ENCODE measurements at regions not wholly inside any gene's neighbourhood (a gene's known extent, or its start where the extent isn't known, plus 50 kb on each side); places are given as distances from the start of the nearest gene placed in this dataset.

DNA sequence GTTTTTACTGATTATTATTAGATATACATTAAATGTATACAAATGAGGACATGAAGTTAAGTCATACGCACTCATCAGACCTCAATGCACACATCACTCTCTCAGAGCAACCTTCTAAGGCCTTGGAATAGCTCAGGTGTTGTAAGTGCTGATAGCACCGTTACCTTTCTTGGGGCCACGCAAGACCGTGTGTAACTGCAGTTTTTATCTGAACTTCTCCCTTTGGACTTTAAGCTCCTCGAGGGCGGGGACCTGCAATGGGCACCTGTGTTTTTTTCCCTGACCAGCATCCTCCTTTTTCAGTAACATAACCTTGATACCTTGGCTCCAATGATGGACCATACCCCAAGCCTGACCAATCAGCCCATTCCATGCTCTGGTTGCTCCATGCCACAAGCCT is 136.5 kb upstream of the TMCC3 start:
- Histone ChIP-seq H3K4me2 (ENCODE audit: low read depth, low read length) (no peak overlapping the region), H4K20me1 (ENCODE audit: insufficient read depth, low read length) (no peaks in the 10 kb centered on the region), H3F3A (ENCODE audit: insufficient read depth, low read length) (no peaks in the 10 kb centered on the region), H3K4me3 (ENCODE audit: low read length) (no peak overlapping the region), H3K9ac (ENCODE audit: low read length) (no peak overlapping the region), H2AFZ (ENCODE audit: low read length) (no peak overlapping the region), H3K36me3 (replicated peaks; ENCODE audit: insufficient read depth, low read length) (no peaks in the 10 kb centered on the region), H3K79me2 (ENCODE audit: low read length) (no peaks in the 10 kb centered on the region), H3K4me1 (ENCODE audit: low read length) (no peaks in the 10 kb centered on the region), H3K9me3 (replicated peaks; ENCODE audit: insufficient read depth, low read length) (no peaks in the 10 kb centered on the region), H3K9me2 (replicated peaks; ENCODE audit: insufficient read depth, low read length) (no peaks in the 10 kb centered on the region), H3K27me3 (replicated peaks; ENCODE audit: insufficient read depth, low read length) (no peaks in the 10 kb centered on the region), H3K27ac (ENCODE audit: low read length) (no peak overlapping the region)
- no peak for TF ChIP-seq EZH2 (optimal IDR thresholded peaks at IDR 0.05; ENCODE audit: low read depth, low read length)
- TF ChIP-seq, protein P1, sequence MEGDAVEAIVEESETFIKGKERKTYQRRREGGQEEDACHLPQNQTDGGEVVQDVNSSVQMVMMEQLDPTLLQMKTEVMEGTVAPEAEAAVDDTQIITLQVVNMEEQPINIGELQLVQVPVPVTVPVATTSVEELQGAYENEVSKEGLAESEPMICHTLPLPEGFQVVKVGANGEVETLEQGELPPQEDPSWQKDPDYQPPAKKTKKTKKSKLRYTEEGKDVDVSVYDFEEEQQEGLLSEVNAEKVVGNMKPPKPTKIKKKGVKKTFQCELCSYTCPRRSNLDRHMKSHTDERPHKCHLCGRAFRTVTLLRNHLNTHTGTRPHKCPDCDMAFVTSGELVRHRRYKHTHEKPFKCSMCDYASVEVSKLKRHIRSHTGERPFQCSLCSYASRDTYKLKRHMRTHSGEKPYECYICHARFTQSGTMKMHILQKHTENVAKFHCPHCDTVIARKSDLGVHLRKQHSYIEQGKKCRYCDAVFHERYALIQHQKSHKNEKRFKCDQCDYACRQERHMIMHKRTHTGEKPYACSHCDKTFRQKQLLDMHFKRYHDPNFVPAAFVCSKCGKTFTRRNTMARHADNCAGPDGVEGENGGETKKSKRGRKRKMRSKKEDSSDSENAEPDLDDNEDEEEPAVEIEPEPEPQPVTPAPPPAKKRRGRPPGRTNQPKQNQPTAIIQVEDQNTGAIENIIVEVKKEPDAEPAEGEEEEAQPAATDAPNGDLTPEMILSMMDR (IDR thresholded peaks at IDR 0.05; ENCODE audit: low read length): no peak
- no peak for TF ChIP-seq EZH2phosphoT487 (IDR thresholded peaks at IDR 0.05; ENCODE audit: low read length)
- DNase-seq: no peak

DNA sequence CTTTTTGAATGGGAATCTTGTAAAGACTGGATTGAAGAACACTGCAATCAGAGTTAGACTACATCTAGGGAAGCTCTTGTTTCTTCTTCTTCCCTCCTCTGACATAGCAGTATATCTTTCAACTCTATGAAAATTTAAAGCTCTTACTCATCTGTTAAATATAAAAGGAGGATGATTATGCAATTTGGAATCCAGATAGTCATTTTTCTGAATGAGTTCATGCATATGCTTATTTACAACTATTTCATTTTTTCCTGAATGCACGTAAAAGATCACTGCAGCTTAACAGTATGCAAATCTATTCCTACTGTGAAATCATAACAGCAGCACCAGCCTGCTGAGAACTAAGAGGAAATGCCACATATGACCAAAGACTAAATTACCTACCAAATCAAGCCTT is 133.5 kb upstream of the TMCC3 start:
- no peaks in the 10 kb centered on the region for H4K20me1 ChIP-seq (ENCODE audit: insufficient read depth, low read length)
- H3K4me2 ChIP-seq (ENCODE audit: low read depth, low read length): no peak overlapping the region
- H3K36me3 ChIP-seq (replicated peaks; ENCODE audit: insufficient read depth, low read length): no peaks in the 10 kb centered on the region
- no peaks in the 10 kb centered on the region for H3K27me3 ChIP-seq (replicated peaks; ENCODE audit: insufficient read depth, low read length)
- H3K4me3 ChIP-seq (ENCODE audit: low read length): no peak overlapping the region
- H3K27ac ChIP-seq (ENCODE audit: low read length): no peak overlapping the region
- TF ChIP-seq EZH2 (optimal IDR thresholded peaks at IDR 0.05; ENCODE audit: low read depth, low read length) (no peak), EZH2phosphoT487 (IDR thresholded peaks at IDR 0.05; ENCODE audit: low read length) (no peak)
- TF ChIP-seq, protein P1 (IDR thresholded peaks at IDR 0.05; ENCODE audit: low read length): no peak
- H3K9me3 ChIP-seq (replicated peaks; ENCODE audit: insufficient read depth, low read length): no peaks in the 10 kb centered on the region
- no peak overlapping the region for H3K9ac ChIP-seq (ENCODE audit: low read length)
- H3K4me1 ChIP-seq (ENCODE audit: low read length): no peaks in the 10 kb centered on the region
- no peak overlapping the region for H2AFZ ChIP-seq (ENCODE audit: low read length)
- H3K9me2 ChIP-seq (replicated peaks; ENCODE audit: insufficient read depth, low read length): no peaks in the 10 kb centered on the region
- DNase-seq: no peak
- H3K79me2 ChIP-seq (ENCODE audit: low read length): no peaks in the 10 kb centered on the region
- no peaks in the 10 kb centered on the region for H3F3A ChIP-seq (ENCODE audit: insufficient read depth, low read length)

DNA sequence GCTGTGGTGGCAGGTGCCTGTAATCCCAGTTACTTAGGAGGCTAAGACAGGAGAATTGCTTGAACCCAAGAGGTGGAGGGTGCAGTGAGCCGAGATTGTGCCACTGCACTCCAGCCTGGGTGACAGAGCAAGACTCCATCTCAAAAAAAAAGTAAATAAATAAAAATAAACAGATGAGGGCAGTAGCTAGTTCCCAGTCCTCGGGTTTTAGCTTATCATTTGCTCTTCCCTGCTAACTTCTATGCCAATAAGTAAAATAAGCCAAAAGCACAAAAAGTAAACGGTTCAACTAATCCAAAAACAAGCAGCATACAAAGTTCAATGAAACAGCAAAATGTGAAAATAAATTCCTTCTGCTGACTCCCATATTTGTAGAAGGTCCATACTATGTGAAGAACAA is 133.0 kb upstream of the TMCC3 start:
- H3K36me3 ChIP-seq (replicated peaks; ENCODE audit: insufficient read depth, low read length): no peaks in the 10 kb centered on the region
- no peak overlapping the region for H3K27ac ChIP-seq (ENCODE audit: low read length)
- H3K4me3 ChIP-seq (ENCODE audit: low read length): no peak overlapping the region
- H3K4me1 ChIP-seq (ENCODE audit: low read length): no peaks in the 10 kb centered on the region
- no peak for DNase-seq
- H3K79me2 ChIP-seq (ENCODE audit: low read length): no peaks in the 10 kb centered on the region
- H3K9ac ChIP-seq (ENCODE audit: low read length): no peak overlapping the region
- no peak overlapping the region for H3K4me2 ChIP-seq (ENCODE audit: low read depth, low read length)
- H3K9me3 ChIP-seq (replicated peaks; ENCODE audit: insufficient read depth, low read length): no peaks in the 10 kb centered on the region
- H3K27me3 ChIP-seq (replicated peaks; ENCODE audit: insufficient read depth, low read length): no peaks in the 10 kb centered on the region
- TF ChIP-seq EZH2 (optimal IDR thresholded peaks at IDR 0.05; ENCODE audit: low read depth, low read length): no peak
- H4K20me1 ChIP-seq (ENCODE audit: insufficient read depth, low read length): no peaks in the 10 kb centered on the region
- no peaks in the 10 kb centered on the region for H3K9me2 ChIP-seq (replicated peaks; ENCODE audit: insufficient read depth, low read length)
- H3F3A ChIP-seq (ENCODE audit: insufficient read depth, low read length): no peaks in the 10 kb centered on the region
- H2AFZ ChIP-seq (ENCODE audit: low read length): no peak overlapping the region

DNA sequence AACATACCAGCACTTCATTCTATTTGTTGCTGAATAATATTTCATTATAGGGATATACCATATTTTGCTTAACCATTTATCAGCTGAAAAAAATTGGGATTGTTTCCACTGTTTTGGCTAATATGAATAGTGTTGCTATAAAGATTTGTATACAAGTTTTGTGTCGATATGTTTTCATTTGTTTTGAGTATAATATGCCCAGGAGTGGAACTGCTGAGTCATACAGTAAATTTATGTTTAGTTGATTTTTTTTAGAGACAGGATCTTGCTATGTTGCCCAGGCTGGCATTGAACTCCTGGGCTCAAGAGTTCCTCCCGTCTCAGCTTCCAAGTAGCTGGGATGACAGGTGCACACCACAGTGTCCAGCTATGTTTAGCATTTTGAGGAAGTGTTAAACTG is 131.5 kb upstream of the TMCC3 start:
- Histone ChIP-seq H3K9me2 (replicated peaks; ENCODE audit: insufficient read depth, low read length) (no peaks in the 10 kb centered on the region), H3K4me2 (ENCODE audit: low read depth, low read length) (no peak overlapping the region), H3K4me1 (ENCODE audit: low read length) (no peaks in the 10 kb centered on the region), H2AFZ (ENCODE audit: low read length) (no peak overlapping the region), H4K20me1 (ENCODE audit: insufficient read depth, low read length) (no peaks in the 10 kb centered on the region), H3K36me3 (replicated peaks; ENCODE audit: insufficient read depth, low read length) (no peaks in the 10 kb centered on the region), H3K9me3 (replicated peaks; ENCODE audit: insufficient read depth, low read length) (no peaks in the 10 kb centered on the region), H3K79me2 (ENCODE audit: low read length) (no peaks in the 10 kb centered on the region), H3K4me3 (ENCODE audit: low read length) (no peak overlapping the region), H3K27ac (ENCODE audit: low read length) (no peak overlapping the region), H3F3A (ENCODE audit: insufficient read depth, low read length) (no peaks in the 10 kb centered on the region), H3K27me3 (replicated peaks; ENCODE audit: insufficient read depth, low read length) (no peaks in the 10 kb centered on the region), H3K9ac (ENCODE audit: low read length) (no peak overlapping the region)
- TF ChIP-seq, protein P1 (IDR thresholded peaks at IDR 0.05; ENCODE audit: low read length): no peak
- no peak for TF ChIP-seq EZH2phosphoT487 (IDR thresholded peaks at IDR 0.05; ENCODE audit: low read length)
- TF ChIP-seq EZH2 (optimal IDR thresholded peaks at IDR 0.05; ENCODE audit: low read depth, low read length): no peak
- no peak for DNase-seq
